ENCODE measurements at regions not wholly inside any gene's neighbourhood (a gene's known extent, or its start where the extent isn't known, plus 50 kb on each side); places are given as distances from the start of the nearest gene placed in this dataset.

- TF ChIP-seq EZH2 (IDR thresholded peaks at IDR 0.05; ENCODE audit: insufficient read depth, poor library complexity, severe bottlenecking) (no peak), EZH2phosphoT487 (IDR thresholded peaks at IDR 0.05; ENCODE audit: insufficient read depth, low read depth) (no peak)
These were observed 577.2 kb upstream of the AADAT start for GRCh38 chr4:170666909-170667308.

Measured in GM23248 (cell line).